GM18498 (cell line): ENCODE measurements at regions not wholly inside any gene's neighbourhood (a gene's known extent, or its start where the extent isn't known, plus 50 kb on each side); places are given as distances from the start of the nearest gene placed in this dataset.
"Not testable (repeated sequence)": the region's sequence is repeated elsewhere in the genome, so short reads cannot be mapped to it uniquely, and the experiment has no call there.

ENCODE experiments used
- ATAC-seq: cut with Tn5 transposase; IDR thresholded peaks from one replicate; pipeline ENCODE4 v1.9.1; 2021; ENCODE audit warnings: mild to moderate bottlenecking, moderate library complexity; ENCODE audit not compliant: unreplicated experiment

- no peak for ATAC-seq
Measured at GRCh38 chr4:111921714-111922113, 223.5 kb upstream of the FAM241A start.

DNA sequence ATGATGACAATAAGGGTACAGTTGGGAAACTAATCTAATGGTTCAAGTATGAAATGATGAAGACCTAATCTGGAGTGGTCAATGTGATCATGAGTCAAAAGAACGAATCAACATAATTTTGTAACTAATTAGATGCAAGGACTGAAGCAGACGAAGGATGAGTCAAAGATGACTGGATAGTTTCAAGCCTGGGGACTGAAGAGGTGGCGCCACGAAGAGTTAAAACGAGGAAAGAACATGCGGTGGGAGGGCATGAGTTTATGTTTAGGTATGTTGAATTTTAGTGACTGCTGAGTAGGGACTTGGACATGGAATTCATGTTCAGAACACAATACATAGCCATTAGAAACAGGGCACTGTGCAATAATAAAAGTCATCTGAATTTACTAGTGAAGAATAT, 221.5 kb upstream of the FAM241A start:
- ATAC-seq, result no peak

DNA sequence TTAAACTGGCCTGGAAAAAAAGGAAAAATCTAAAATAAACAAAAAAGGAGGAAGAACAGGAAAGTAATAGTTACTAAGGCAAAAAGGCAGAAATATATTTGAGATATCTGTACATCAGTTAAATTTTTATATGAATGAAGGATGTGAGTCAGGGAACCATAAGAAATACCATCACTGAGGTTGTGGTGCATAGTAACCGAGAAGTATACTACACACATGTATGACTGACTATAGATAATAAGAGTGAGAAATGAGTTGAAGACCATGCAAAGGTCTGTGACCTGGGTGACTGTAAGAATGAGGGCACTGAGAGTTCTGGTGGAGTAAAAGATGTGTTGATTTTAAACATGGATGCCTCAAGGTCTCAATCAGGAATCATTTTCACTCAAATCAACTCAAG, 220.6 kb upstream of the FAM241A start:
- ATAC-seq, result no peak

DNA sequence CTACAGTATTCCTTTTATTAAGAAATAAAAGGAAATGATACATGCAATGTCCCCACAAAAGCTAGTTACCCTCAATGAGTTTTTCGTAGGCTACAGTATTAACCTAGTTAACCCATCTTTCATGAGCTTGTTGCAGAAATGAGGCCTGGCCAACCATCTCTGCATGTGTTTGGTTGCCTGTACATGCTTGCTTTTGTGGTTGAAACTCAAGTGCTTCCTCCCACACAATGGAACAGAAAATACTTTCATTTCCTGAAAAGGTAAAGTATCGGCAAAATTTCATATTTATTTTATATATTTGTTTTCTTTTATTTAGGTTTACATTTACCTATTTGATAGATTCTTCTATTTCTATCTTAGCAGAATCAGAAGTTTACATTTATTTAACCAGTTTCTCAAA, 214.6 kb upstream of the FAM241A start:
- ATAC-seq, result peak; percentile 99

DNA sequence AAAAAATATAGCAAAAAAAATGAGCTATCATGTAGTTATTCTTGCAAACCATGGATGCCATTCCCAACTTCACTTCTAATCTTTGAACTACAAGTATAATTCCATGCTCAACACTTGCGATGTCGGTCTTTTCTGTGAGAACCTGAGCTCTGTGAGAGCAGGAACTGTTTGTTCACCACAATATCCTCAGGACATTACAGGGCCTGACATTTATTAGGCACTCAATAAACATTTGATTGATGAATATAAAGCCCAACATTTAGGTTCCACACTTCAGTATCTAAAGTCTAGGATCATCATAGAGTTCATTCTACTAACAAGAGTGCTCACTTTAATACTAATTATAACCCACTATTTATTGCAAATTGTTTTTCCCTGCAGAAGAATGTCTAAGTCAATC, 211.6 kb upstream of the FAM241A start:
- no peak for ATAC-seq

- no peak for ATAC-seq
Measured at GRCh38 chr4:111934314-111934713, 210.9 kb upstream of the FAM241A start.

DNA sequence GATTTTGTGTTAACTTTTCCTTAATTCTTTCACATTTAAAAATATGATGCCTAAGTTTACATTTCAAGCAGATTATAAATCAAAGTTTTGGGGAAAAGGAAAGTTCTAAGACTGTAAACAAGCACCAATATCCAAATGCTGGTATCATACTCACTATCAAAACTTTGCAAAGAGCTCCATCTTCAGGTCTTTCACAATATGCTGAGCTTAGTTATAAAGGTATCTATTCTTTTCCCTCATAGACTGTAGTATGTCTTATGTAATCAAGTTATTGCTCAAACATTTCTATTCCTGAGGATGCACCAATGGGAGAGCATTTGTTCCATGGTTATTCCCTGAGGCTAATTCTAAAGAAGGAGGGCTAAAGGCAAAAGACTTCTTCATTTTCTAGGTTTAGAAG, 207.9 kb upstream of the FAM241A start:
- ATAC-seq, result peak; percentile 75

DNA sequence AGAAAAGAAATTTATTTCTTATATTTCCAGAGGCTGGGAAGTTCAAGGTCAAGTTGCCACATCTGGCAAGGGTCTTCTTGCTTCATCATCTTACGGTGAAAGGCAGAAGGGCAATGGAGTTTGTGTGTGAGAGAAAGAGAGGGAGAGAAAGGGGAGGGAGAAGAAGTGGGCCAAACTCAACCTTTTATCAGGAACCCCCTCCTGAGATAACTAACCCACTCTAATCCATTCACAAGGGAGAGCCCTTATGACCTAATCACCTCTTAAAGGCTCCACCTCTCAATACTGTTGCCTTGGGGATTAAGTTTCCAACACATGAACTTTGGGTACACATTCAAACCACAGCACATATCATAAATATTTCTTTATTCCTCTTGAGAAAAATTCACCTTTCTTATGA, 203.3 kb upstream of the FAM241A start:
- no peak for ATAC-seq

DNA sequence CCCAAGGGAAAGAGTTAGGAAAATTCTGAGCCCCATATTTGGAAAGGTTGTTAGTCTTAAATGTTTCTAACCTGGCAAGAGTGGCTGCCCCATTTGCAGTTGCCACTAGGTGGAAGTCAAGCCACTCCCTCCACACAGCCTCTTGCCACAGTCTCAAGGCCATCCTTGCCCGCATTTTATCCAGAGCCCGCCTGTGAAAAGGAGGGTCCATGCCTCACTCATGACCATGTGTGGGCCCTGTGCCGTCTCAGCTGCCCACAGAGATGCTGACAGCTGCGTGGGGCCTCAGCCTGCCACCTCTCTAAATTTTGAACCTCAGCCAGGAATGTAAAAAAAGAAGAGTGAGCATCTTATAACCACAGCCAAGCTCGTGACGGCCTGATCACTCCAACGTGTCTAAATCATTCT, 201.5 kb upstream of the FAM241A start:
- ATAC-seq, result peak; percentile 96

DNA sequence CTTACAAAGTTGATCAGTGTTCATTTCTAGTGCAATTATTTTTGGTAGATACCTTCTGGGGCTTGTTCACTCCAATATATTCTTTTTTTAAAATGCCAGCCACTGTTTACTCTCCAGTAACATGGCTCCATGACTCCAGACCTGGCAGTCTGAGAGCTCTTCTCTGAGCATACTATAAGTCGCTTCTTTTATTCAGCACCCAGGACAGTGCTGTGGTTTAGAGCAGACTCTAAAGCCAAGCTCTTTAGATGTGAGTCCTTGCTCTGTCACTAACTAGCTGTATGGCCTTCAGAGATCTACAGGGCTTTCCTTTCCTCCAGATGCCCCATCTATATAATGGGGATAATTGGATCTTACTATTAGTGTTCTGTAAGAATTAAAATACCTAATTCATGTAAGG, 200.2 kb upstream of the FAM241A start:
- ATAC-seq, result no peak

DNA sequence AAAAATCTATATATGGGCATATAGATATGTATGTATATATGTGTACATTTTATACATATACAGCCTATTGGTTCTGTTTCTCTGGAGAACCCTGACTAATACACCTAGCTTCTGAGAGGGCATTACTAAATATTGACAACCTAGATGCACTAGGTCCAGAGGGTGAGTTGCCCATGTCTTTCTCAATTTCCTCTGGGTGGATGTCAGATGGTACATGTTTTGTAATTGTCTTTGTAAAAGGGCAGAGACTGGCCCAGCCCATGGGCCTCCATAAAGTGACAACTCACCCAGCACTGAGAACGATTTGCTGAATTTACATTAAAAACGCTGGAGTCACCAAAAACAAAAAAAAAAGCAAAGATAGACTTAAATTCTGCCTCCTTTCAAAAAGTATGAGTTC, 198.5 kb upstream of the FAM241A start:
- ATAC-seq, result no peak

- ATAC-seq, result no peak
Measured at GRCh38 chr4:111952688-111953087, 192.6 kb upstream of the FAM241A start.

GRCh38 chr4:111954550-111954949, 190.7 kb upstream of the FAM241A start:
- ATAC-seq, result no peak

GRCh38 chr4:111955001-111955400, 190.3 kb upstream of the FAM241A start:
- no peak for ATAC-seq

DNA sequence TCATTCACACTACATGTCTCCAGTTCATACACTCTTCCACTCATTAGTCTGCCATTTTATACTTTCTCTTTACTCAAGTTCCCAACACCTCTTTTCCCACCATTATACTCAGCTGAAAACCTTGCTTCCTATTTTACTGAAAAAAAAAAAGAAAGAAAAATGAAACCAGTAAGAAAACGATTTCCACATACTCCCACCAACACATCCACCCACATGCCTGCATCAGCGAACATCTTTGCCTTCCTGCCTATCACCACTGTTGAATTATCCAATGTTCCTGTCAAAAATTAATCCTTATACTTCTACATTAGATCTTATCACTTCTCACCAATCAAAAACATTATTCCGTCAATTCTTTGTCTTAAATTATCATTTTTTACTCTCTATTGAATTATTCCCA, 188.1 kb upstream of the FAM241A start:
- no peak for ATAC-seq

DNA sequence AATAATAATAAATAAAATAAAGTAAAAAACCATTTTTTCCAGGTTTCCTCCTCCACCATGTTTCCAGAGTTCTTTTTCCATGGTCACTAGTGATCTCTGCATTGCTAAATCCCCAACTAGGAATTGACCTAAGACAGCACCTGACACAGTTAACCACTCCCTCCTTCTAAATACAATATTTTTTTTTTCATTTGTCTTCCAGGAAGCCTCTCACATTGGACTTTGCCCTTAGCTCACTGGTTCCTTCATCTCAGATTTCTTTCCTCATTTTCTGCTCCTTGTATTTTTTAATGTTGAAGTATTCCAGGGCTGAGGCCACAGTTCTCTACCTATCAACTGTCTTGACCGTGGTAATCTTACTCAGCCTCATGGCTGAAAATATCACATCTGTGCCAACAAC, 187.3 kb upstream of the FAM241A start:
- ATAC-seq, result no peak

- peak; percentile 30 for ATAC-seq
Measured at GRCh38 chr4:111959222-111959621, 186.0 kb upstream of the FAM241A start.

GRCh38 chr4:111960241-111960667, 185.0 kb upstream of the FAM241A start:
- ATAC-seq, result peak; percentile 93

DNA sequence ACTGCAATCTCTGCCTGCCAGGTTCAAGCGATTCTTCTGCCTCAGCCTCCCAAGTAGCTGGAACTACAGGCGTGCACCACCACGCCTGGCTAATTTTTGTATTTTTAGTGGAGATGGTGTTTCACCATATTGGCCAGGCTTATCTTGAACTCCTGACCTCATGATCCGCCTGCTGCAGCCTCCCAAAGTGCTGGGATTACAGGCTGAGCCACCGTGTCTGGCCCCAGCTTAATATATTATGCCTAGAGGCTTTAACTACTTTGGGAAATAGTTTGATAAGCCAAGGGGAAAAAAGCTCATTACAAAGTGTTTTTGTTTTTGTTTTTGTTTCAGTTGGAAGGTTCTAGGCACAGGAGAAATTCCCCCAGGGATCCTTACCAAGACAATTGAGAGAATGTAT, 184.2 kb upstream of the FAM241A start:
- ATAC-seq, result not testable (repeated sequence)

DNA sequence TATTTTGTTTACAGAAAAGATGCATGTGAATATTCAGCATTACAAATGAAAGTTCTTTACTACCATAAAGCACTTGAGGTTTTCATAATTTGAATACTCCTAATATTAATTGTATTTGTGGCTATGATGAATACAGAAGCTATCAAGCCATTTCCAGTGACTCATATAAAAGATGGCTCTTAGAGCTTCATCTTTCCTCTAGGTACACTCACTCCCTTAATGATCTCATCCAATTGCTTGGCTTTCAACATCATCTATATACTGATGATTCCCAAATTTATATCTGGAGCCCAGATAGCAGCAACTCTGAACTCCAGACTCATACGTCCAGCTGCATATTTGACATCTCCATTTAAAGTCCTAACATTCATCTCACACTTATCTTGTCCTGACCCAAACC, 183.4 kb upstream of the FAM241A start:
- ATAC-seq, result no peak

DNA sequence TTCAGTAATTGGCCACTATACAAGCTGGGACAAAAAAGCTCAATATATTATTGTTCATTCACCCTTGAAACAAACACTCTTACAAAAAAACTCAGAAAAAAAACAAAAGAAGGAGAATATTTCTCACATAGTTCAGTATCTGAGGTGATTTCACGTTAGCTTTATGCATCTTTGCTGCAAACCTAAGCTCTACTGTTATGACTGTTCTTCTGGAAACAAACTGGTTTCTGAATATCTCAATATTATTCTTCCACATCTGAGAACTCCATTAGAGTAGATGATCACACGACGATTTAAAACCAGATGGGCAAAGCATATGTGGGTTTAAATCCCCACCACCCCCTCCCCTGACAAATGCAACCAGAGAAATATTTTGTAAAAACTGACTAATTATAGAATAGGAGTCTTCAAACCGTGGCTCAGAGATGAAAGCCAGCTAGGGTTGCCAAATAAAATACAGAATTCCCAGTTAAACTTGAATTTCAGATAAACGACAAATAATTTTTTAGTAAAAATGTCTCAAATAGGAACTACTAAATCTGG, 182.0 kb upstream of the FAM241A start:
- no peak for ATAC-seq

DNA sequence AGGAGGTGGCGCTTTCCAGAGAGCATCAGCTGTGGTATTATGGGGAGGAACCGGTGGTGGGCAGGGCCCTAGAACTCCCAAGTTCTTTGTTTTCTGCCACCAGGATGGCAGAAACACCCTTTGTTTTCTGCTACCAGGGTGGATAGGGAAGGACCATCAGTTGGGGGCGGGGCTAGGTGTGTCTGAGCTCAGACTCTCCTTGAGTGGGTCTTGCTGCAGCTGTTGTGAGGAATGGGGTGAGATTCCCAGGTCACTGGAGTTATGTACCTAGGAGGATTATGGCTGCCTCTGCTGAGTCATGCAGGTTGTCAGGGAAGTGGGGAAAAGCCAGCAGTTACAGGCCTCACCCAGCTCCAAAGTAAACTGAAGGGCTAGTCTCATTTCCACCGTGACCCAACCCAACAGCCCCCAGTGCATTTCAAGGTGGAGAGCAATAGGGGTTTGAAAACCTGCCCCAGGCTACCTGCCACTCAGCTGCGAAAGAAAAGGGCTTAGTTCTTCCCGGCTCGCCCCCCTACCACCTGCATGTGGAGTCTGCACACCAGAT, 167.8 kb upstream of the FAM241A start:
- no peak for ATAC-seq

DNA sequence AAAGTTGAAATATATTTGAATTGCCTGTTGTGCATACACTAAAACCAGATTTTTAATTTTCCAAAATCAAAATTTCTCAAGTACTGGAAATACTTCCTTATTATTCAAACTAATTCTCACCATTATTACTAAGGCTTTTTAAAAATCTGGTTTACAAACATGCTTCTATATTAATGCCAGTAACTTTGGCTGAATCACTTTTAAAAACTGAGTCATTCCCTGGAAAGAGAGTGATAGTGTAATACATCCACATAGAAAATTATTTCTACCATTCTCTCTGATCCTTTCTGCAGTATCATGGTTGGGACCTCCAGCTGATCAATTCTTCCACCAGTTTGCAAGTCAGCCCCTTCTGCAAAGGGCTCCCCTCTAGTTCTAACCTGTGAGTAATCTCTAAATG, 165.3 kb upstream of the FAM241A start:
- ATAC-seq, result no peak
